Prostate gland (tissue), 2 donors: ENCODE measurements at regions not wholly inside any gene's neighbourhood (a gene's known extent, or its start where the extent isn't known, plus 50 kb on each side); places are given as distances from the start of the nearest gene placed in this dataset.
A peak's percentile ranks its signal among the peaks of the same experiment; 100 is the strongest.

ENCODE experiments used
- DNase-seq: peaks from one replicate; pipeline ENCODE4 v3.0.0-alpha.2; 2019; ENCODE audit warnings: low spot score
- H3K27ac ChIP-seq, 2 donors: fragments of 200-600 bp; sonication (generic); 2 replicates each; pipeline ENCODE4 v1.5.1; 2017 to 2019
- H3K27me3 ChIP-seq: fragments of 200-600 bp; sonication (generic); replicated peaks from 2 replicates; pipeline ENCODE4 v1.5.1; 2019; ENCODE audit not compliant: insufficient read depth
- H3K36me3 ChIP-seq, 2 donors: fragments of 200-600 bp; sonication (generic); 1 replicate in 1 of 2; 2 replicates in 1 of 2; pipeline versions ENCODE4 v1.5.1 to v1.8.1; 2017 to 2019
- H3K4me1 ChIP-seq: fragments of 200-600 bp; sonication (generic); replicated peaks from 2 replicates; pipeline ENCODE4 v1.5.1; 2019
- H3K4me3 ChIP-seq, 2 donors: fragments of 200-600 bp; sonication (generic); 2 replicates each; pipeline ENCODE4 v1.5.1; 2017 to 2019
- H3K9me3 ChIP-seq: fragments of 200-600 bp; sonication (generic); 2 replicates; pipeline ENCODE4 v1.5.1; 2017
- CTCF ChIP-seq, 4 experiments: fragments of 200-600 bp in 2 of 4; fragments of 450-650 bp in 2 of 4; sonication (generic) in 2 of 4; IDR thresholded peaks; 1 replicate in 3 of 4; 2 replicates in 1 of 4; pipeline ENCODE4 v1.5.1; 2016 to 2019; ENCODE audit warnings: antibody characterized with exemption in 4 of 4, mild to moderate bottlenecking in 2 of 4, moderate library complexity in 2 of 4
- POLR2A ChIP-seq: fragments of 450-650 bp; IDR thresholded peaks from one replicate; pipeline ENCODE4 v1.6.1; 2016; ENCODE audit warnings: antibody characterized with exemption, mild to moderate bottlenecking
- POLR2AphosphoS5 ChIP-seq: sonication (generic); formaldehyde crosslinking; IDR thresholded peaks from one replicate; pipeline ENCODE4 v1.6.1; 2017; ENCODE audit warnings: antibody characterized with exemption
- WGBS: methylation state at CpG from one replicate; pipeline ENCODE4 v1.1.5; 2018; 5-methylcytosine and 5-hydroxymethylcytosine counted together
- intact Hi-C: fragments of 100-400 bp; cut with DNase I; formaldehyde crosslinking; loops from one replicate; pipeline ENCODE4 v1.14.2; 2022

DNA sequence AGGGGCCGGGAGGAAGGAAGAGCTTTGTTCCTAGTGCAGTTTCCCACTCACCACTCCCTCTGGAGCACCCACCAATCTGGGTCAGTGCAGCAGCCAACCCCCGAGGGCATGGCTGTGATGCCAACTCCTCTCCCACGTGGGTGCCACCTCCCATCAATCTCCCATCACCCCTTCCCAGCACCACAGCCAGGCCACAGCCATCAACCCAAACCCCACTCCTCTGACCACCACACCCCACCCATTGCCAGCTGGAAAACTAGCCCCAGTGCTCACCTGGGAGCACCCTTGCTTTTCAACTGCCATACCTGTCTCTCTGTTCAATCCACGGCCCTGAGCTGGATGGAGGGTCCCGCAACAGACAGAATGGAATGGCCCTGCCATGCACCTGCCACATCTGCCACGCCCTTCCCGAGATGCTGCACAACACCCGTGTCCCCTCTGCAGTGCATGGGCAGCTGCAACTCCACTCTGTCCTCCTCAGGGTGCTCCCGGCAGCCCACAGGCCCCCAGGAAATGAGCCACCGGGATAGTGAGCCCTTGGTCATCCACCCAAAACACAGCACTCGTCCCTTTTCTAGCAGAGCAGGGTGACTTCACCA is 112.4 kb upstream of the ID2 start:
- H3K27me3 ChIP-seq: no peaks in the 10 kb centered on the region
- no peaks in the 10 kb centered on the region for H3K9me3 ChIP-seq
- no peaks in the 10 kb centered on the region for H3K36me3 ChIP-seq
- intact Hi-C loops: no loop called here
- H3K4me1 ChIP-seq: peaks cover 4% of the 10 kb centered on the region
- TF ChIP-seq POLR2A (no peak), CTCF (IDR thresholded peaks at IDR 0.05) (no peak), POLR2AphosphoS5 (no peak)
- no peak for DNase-seq
- WGBS: 82% methylated on average over 11 of the region's 11 CpGs
- no peak overlapping the region for H3K27ac ChIP-seq
- no peak overlapping the region for H3K4me3 ChIP-seq

DNA sequence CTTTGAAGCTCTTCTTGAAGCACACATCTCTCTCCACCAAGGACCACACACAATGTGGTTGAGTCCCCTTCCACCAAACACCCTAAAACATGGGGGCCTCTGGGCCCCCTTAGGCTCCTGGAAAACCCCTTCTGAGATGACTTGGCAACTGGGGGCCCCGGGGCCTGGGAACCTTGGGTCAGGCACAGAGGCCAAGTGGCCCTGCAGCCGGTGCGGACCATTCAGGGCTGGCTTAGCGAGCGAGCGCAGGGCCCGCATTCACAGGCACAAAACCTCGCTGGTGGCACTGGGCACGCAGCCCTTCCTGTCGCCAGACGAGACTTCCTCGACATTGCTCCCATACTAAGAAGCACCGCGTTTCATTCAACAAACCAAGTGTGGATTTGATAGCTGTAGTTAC is 111.2 kb upstream of the ID2 start:
- no peak for DNase-seq
- Histone ChIP-seq H3K27ac (no peak overlapping the region), H3K4me3 (no peak overlapping the region), H3K27me3 (no peaks in the 10 kb centered on the region), H3K36me3 (no peaks in the 10 kb centered on the region), H3K9me3 (no peaks in the 10 kb centered on the region), H3K4me1 (peaks cover 4% of the 10 kb centered on the region)
- intact Hi-C loops: no loop called here
- WGBS: 97% methylated on average over 14 of the region's 14 CpGs
- TF ChIP-seq POLR2AphosphoS5: no peak

- peak overlapping the region; percentile 72 to 77 for H3K27ac ChIP-seq
- no peaks in the 10 kb centered on the region for H3K9me3 ChIP-seq
- TF ChIP-seq POLR2A: no peak
- no peak overlapping the region for H3K4me3 ChIP-seq
- peaks cover 4% of the 10 kb centered on the region for H3K4me1 ChIP-seq
- intact Hi-C loops: no loop called here
- no peak for DNase-seq
- WGBS: 76% methylated on average over 13 of the region's 13 CpGs
- H3K36me3 ChIP-seq: no peaks in the 10 kb centered on the region
- H3K27me3 ChIP-seq: no peaks in the 10 kb centered on the region
These were observed 110.5 kb upstream of the ID2 start for GRCh38 chr2:8571301-8571791.

- intact Hi-C loops: no loop called here
- DNase-seq: peak; percentile 73
- Histone ChIP-seq H3K27ac (peak overlapping the region; percentile 72 to 77), H3K36me3 (no peaks in the 10 kb centered on the region), H3K4me1 (peaks cover 5% of the 10 kb centered on the region), H3K27me3 (no peaks in the 10 kb centered on the region), H3K9me3 (no peaks in the 10 kb centered on the region), H3K4me3 (no peak overlapping the region)
- TF ChIP-seq POLR2AphosphoS5 (peak; percentile 78), CTCF (IDR thresholded peaks at IDR 0.05) (no peak)
- 60% methylated on average over 10 of the region's 10 CpGs for WGBS
These were observed 109.9 kb upstream of the ID2 start for GRCh38 chr2:8571792-8572499.

DNA sequence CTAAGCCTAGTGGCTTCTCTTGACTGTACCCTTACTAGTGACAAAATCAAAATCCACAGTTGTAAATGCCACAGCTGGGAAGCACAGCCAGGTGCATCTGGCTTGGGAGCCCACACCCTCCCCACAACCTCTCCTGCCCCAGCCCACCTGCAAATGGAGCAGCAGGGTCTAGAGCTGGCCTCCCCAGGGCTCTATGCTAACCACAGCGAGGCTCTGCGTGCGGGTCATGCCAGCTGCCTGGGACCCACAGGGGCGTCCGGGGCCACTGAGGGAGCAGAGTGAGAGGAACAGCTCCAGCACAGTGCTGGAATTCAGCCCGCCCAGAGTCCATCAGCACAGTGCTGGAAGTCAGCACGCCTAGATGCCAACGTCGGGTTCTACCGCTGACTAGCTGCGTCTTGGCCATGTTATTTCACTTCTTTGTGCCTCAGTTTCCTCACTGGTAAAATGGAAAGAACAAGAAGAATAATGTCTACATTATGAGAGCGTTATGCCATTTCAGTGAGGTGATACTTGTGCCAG is 109.1 kb upstream of the ID2 start:
- H3K9me3 ChIP-seq: no peaks in the 10 kb centered on the region
- TF ChIP-seq CTCF (IDR thresholded peaks at IDR 0.05) (no peak), POLR2A (no peak), POLR2AphosphoS5 (no peak)
- peaks cover 8% of the 10 kb centered on the region for H3K4me1 ChIP-seq
- DNase-seq: no peak
- peak overlapping the region; percentile 72 to 77 for H3K27ac ChIP-seq
- 97% methylated on average over 7 of the region's 12 CpGs for WGBS
- no peaks in the 10 kb centered on the region for H3K27me3 ChIP-seq
- H3K4me3 ChIP-seq: no peak overlapping the region
- no peaks in the 10 kb centered on the region for H3K36me3 ChIP-seq
- intact Hi-C loops: no loop called here
